ENCODE measurements at regions not wholly inside any gene's neighbourhood (a gene's known extent, or its start where the extent isn't known, plus 50 kb on each side); places are given as distances from the start of the nearest gene placed in this dataset.

DNA sequence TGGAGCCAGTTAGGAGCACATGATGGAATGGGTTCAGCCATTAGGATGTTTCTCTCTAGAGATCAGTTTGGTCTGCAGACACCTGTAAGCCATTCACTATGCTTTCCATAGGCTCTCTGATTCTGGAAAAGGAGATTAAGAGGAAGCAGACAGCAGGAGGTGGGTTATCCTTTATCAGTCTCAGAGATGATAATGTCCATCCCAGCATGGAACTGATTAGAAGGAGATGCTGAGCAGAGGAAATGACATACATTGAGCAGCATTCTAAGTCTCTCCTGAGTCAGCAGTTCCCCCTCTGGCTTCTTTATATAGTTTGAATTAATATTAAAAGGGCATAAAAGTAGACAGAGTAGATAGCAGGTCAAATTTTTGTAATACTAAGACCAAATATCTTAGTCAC is 591.1 kb downstream of the GBE1 start:
- TF ChIP-seq EZH2phosphoT487 (IDR thresholded peaks at IDR 0.05; ENCODE audit: insufficient read depth, low read depth) (no peak), EZH2 (IDR thresholded peaks at IDR 0.05; ENCODE audit: insufficient read depth, poor library complexity, severe bottlenecking) (no peak)
